ENCODE measurements at regions not wholly inside any gene's neighbourhood (a gene's known extent, or its start where the extent isn't known, plus 50 kb on each side); places are given as distances from the start of the nearest gene placed in this dataset.

DNA sequence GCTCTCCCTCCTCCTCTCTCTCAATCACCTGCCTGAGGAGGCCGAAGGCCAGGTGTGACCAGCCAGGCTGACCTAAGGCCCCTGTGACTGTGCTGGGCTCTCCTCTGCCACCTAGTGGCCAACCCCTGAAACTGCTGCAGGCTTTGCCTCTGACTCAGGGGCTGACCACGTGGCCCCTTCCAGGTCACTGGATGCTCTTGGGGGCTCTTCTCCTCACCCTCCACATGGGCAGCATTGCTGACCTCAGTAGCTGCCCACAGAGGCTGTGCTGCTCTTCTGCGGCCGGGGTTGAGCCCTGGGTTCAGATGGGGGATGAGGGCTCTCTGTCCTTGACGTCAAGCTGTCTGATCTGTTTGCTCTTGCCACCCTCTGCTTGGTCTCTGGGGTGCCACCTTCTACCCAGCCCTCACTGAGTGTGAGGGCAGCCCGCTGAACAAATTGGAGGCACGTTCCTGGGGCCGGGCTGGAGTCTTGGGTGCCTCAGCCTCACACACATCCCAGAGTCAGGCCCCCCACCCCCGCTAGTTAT is 122.7 kb downstream of the TWIST2 start:
- TF ChIP-seq POLR2A (IDR thresholded peaks at IDR 0.05; ENCODE audit: low read length) (no peak), GATA1 (IDR thresholded peaks at IDR 0.05; ENCODE audit: low read depth, low read length) (no peak)
